HUDEP-2 (cell line): ENCODE measurements at regions not wholly inside any gene's neighbourhood (a gene's known extent, or its start where the extent isn't known, plus 50 kb on each side); places are given as distances from the start of the nearest gene placed in this dataset.
"Not testable (repeated sequence)": the region's sequence is repeated elsewhere in the genome, so short reads cannot be mapped to it uniquely, and the experiment has no call there.

Experiments
- DNase-seq, 76 experiments: peaks; one replicate each; lab custom pipeline; 2025; ENCODE audit not compliant: unreplicated experiment in 76 of 76; lab: John Stamatoyannopoulos, UW

DNA sequence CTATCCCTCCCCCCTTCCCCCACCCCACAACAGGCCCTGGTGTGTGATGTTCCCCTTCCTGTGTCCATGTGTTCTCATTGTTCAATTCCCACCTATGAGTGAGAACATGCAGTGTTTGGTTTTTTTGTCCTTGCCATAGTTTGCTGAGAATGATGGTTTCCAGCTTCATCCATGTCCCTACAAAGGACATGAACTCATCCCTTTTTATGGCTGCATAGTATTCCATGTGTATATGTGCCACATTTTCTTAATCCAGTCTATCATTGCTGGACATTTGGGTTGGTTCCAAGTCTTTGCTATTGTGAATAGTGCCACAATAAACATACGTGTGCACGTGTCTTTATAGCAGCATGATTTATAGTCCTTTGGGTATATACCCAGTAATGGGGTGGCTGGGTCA is 52.3 kb upstream of the MAN1A2 start:
- not testable (repeated sequence) for DNase-seq

DNA sequence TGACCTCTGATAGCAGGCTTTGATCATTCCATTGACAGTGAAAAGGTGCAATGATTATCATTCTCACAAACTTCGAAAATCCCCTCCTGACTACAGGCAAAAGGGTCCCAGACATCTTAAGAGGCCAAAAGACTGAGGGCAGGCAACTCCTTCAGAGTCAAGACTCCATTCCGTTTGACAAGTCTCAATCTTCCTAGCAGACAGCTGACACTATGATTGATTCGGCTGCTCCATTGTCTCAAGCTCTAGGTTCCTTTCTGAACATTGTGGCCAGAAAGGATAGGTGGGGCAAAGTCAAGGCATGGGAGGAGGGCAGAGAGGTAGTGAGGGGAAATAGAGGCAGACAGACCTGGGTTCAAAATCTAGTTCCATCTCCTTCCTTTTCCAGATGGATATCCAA is 53.7 kb upstream of the MAN1A2 start:
- DNase-seq: no peak

DNA sequence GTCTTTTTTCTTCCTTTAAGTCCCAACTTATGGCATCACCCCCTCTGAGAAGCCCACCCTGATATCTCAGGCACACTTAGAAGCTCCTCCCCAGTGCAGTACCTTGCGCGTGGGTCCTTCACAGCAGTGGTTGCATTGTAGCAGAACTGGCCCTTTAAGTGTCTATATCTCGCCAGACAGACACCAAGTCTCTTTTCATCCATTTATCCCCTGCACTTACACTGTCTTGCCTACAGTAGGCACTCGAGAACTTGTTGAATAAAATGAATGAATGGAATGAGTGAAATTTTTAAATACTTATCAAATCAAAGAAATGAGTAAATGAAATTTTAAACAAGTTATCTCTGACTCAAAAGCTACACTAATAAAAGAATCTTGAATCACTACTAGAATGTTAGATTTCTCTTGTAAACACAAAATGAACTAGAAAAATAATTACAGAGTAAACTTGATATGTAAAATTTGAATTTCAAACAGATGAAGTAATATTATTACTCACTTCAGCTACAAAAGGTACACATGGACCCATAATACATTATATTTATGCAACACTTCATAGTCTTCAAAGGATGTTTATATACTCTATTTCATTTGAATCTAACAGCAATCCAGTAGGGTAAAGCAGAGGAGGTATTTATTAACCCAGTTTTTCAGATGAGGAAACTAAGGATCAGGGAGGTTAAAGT is 54.7 kb upstream of the MAN1A2 start:
- peak in 13 of 76 experiments; percentile 4 to 33 (median 18) for DNase-seq

DNA sequence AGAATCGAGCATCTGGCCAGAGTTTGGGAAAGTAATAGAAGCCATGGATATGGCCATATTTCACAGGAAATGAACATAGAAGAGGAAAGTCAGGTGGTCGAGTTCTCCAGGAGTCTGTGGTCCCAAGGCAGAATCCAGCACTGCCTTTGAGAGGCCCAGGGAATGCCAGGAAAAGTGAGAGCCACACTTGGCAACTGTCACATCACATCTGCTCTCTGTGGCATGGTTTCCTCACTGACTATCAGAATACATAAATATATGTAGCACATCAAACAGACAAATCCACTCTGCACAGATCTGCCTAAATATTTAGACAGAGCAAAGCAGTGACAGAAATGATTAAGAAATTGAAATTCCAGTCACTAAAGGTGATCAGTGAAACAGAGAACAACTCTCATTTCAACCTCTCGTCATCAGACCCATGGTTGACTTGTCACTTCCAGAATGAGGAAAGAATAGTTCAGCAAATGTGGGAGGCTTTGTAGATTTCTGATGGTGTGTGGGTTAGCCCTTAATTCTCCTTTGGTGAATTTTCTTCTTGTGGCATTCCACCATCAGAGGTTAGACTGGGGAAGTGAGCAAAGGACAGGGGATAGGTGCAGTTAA is 58.8 kb upstream of the MAN1A2 start:
- DNase-seq: no peak

DNA sequence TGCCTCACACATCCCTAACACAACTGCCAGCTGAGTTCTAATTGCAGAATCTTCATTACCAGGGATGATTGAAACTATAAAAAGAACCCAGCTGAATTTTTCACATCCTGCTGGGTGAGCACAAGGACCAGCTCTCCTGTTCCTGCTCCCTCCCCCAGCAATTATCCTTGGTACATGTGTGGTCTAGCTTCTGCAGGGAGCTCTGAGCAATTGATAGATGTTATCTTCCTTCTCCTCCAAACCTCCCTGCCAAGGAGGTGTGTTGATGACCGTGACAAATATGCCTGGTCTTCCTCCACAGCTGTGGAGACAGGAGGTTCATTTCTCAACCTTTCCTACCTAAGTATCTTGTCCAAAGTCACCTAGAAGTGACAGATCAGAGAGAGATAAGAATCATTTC is 65.3 kb upstream of the MAN1A2 start:
- no peak for DNase-seq

DNA sequence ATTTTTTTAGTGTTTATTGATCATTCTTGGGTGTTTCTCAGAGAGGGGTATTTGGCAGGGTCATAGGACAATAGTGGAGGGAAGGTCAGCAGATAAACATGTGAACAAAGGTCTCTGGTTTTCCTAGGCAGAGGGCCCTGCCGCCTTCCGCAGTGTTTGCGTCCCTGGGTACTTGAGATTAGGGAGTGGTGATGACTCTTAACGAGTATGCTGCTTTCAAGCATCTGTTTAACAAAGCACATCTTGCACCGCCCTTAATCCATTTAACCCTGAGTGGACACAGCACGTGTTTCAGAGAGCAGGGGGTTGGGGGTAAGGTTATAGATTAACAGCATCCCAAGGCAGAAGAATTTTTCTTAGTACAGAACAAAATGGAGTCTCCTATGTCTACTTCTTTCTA is 67.1 kb upstream of the MAN1A2 start:
- DNase-seq: not testable (repeated sequence)

DNA sequence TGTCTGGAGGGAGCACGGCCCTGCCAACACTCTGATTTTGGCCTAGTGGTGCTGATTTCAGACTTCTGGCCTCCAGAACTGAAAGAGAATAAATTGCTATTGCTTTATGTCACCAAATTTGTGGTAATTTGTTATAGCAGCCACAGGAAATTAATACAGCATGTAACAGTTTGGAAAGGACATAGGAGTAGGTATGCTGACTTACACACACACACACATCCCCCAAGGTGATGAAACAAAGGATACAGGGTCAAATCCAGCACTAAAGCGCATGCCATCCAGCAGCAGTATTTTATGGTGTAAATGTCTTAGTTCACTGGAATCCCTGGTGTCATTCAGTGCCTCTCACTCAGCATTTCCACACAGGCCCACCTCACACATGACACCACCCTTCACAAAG is 72.2 kb upstream of the MAN1A2 start:
- no peak for DNase-seq

DNA sequence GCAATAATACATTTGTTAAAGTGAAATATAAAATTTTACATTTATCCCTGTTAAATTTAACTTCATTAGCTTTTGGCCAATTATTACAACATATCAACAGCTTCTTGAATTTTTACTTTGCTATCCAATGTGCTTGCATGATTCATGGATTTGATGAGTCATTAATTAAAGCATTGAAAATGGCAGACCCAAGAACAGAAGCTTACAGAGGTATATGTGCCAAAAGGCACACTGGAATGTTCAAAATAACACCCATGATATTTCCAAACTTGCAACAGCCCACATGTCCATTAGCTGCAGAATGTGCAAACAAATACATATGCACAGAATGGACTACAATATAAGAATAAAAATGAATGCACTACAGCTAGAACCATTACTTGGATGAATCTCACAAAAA is 76.4 kb upstream of the MAN1A2 start:
- DNase-seq: no peak

DNA sequence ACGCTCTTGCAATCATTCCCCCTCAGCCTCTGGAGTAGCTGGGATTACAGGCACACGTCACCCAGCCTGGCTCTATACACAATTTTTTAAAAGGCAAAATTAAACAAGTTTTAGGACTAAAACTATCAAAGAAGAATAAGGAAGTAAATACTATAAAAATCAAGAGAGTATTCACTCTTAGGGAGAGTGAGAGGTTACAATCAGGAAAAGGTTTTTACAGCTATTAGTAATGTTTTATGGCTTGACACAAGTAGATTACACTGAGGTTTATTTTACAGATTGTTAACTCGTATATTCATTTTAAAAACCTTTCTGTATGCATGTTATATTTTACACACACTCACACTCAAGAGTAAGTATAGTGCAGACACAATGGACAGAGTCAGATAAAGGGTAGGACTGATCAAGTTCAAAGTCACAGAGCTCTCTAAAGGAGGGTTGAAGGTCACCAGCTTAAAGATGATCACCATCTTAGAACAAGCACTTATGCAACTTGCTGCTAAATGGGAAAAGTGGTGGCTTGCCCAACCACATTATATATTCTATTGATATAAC is 77.9 kb upstream of the MAN1A2 start:
- no peak for DNase-seq

DNA sequence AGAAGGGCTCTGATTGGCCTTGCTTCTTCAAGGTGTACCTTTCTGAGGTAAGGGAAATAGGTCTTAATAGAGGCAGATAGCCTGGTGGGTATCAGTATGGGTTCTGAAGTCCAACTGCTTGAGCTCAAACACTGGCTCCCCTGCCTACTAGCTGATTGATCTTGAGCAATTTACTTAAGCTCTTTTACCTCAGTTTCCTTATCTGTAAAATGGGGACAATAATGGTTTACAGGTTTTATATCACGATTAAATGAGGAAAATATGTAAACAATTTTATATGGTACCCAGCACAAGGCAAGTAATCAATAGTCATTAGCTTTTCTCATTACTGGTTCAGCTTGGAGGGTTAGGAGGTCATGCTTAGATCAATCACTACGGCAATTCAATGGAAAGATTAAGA is 75.8 kb upstream of the VTCN1 start:
- DNase-seq: no peak

DNA sequence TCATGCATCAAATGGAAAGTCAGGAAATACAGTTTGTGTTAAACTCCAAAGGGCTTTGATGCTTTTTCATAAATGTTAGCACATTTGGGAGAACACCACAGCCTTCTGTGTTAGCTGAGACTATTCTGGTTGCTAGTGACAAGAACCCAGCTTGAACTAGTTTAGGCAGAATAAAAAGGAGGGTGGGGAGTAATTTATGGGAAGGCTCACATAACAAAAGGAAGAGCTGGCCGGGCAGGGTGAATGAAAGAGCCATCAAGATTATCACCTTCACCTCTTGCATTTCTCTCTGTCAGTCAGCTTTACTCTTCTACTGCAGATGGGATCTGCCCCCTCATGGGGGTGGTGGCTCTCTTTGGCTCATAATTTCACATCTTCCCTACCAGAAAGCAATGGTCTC is 75.4 kb upstream of the VTCN1 start:
- no peak for DNase-seq

DNA sequence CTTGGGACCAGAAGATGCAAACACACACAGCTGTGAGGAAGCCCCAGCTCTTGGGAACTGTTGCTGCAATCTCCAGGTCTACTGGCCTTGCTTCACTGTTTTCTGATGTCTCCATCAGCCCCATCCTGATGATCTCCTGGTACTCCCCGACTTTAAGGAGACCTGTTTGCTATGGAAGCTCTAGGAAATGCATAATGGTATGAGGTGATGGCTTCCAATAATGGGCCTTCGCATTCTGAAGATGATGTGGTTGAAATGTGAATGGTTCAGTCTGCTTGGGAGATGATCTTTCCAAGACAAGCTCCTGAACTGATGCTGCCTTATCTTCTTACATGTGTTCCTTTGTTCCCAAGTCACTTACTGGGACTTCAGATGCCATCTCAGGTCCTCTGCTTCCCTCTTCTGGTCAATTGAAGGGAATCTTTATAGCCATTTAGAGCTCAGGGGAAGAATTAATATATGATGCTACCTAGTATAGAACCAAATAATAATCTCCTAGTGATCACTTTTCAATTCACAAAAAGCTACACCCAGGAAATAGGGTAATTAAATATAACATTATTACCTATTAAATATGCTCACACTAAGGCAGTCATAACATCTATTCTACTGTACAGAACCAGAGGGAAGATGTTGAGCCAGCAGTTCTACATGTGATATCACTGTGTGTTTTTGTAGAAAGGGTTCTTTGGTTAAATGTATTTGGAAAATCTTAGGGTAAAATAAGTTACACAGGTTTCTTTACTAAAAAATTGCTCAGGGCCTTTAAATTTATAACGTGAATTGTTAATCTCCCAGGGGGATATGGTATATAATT is 73.9 kb upstream of the VTCN1 start:
- peak in 14 of 76 experiments; percentile 2 to 29 (median 8) for DNase-seq

DNA sequence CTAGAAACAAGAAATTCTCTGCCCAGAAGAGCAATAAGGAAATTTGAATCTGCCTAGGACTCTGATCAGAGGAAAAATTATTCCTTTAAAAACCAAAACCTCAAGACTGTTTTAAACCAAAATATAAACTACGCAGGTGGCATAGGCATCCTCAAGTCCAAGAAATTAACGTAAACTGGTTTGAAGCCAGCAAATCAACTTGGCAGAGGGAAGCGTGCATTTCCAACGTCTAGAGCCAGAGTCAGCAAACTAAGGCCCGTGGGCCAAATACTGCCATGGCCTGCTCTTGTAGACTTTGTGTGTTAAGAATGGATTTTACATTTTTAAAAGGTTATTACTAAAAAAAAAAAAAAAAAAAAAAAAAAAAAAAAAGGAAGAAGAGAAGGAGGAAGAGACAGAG is 67.8 kb upstream of the VTCN1 start:
- DNase-seq: no peak

DNA sequence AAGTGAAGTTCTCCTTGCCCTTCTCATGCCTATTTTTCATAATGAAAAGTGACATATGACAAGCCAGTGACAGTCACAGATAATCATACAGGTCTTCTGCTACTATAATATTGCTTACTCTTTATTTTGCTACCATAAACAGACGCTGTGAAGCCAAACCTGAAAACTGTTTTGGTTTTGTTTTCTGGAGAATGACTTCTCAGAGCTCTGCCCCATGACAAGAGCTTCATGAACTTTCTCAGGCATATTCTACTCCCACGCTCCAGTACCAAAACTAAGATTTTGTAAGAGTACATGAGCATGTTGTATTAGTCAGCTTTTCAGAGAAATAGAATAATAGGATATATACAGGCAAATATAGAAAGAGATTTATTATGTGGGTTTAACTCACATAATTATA is 64.3 kb upstream of the VTCN1 start:
- no peak for DNase-seq

DNA sequence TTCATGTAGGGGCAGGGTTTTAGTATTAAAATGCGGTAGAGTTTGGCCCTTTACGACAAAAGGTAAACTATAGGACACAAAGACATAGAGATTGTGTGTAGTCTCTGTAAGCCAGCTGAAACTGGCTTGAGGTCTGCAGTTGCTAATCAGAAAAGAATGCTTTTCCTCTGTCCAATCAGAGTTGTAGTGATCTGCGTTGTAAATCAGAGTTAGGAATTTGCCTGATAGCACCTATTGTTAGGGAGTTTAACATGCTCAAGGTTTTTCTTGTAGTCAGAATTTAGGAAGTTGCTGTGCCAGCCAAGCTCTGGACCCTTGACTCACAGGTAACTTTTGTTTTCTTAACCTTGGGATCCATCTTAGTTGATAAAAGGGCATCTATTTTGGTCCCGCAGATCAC is 61.2 kb upstream of the VTCN1 start:
- DNase-seq: no peak

DNA sequence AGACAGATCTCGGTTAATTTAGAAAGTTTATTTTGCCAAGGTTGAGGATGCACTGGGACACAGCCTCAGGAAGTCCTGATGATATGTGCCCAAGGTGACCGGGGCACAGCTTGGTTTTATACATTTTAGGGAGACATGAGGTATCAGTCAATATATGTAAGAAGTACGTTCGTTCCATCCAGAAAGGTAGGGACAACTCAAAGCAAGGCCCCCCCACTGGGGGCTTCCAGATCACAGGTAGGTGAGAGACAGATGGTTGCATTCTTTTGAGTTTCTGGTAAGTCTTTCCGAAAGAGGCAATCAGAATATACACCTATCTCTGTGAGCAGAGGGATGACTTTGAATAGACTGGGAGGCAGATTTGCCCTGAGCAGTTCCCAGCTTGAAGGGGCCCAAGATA is 60.4 kb upstream of the VTCN1 start:
- no peak for DNase-seq

DNA sequence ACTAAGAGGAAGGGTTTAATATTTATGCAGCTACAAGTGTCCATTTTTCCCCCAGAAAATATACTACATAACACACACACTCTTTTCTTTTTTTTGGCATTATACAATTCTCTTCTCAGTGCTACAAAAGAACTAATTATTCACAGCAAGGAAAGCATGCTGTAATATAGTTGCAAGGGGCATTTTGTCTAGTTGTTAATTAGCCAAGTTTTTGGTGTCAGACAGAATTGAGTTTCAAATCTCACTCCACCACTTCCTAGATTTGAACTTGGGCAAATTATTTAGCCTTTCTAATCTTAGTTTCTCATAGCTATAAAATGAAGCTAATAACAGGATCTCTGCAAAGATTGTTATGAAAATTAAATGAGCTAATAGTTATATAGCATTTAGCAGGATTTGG is 60.0 kb upstream of the VTCN1 start:
- no peak for DNase-seq

DNA sequence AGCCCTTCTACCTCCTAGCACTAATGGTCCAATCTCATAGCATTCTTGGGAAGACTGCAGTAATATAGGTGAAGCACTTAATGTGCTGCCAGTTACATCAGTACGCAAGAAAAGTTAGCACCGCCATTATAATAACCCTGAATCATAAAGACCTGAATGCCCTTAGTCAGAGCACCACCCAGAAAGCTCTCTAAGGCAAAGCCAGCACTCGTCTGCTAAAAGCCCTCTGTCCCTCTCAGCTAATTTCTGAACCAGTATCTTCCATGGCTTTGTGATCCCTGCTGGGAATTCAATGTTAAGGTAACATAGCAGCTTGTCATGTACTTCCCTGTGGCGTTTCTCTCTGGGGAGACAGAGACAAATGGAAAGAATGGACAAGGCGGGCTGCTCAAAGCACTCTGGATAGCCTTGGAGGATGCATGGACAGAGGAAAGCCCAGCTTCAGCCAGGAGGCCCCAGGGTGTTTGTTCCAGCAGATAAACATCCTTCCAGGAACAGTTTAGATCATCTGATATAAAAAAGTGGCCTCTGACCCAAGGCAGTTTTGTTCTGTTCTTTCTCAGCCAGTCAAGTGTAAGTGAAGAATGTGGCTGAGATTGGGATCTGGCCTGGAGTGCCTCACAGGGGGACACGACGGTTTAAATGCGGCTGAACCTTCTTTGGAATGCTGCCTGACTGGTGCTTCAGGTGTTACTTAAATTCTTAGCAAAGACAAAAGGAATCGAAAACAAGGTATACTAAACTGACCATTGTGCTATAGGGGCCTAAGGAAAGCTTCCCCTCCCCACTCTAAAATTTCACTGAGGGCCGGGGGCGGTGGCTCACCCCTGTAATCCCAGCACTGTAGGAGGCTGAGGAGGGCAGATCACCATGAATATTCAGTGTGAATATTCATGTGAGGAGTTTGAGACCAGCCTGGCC is 58.1 kb upstream of the VTCN1 start:
- DNase-seq: no peak

DNA sequence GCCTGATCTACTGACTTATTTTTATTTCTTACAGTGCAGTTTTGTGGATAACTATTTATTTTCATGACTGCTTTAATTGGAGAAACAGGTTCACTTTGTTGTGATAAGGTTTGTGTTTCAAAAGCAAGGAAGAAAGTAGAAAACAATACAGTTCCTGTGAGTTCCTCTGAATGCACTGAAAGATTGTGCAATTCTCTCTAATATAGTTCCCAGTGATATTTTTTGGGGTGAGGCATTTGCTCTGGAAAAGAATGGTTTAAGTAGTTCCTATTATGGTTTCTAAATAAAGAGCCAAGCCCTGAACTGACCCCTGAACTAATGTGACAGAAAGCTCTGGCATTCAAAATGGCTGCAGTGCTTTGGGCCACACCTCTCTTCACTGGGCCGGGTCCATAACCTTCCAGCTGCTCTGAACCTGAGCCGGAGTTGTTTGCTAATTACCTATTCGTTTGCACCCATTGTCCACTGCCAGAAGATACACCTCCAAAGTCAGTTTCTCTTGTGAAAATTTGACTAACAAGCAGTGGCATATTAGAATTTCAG is 56.6 kb upstream of the VTCN1 start:
- DNase-seq: no peak

DNA sequence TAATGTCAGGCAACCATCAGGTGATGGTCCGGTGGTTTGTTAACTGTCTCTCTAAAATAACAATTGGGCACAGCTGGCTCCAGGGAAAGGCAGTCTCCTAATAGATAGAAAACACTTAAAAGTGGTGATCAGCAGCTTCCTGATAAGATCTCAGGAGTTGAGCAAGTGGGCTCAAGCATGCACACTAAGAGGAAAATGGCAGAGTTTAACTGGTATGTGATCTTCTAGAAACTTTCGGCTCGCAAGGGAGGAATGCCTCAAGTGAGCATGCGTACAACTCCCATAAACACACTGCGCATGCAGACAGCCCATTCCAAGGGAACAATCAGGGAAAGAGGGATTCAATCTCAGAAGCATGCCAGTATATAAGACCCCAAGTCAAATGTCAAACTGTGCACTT is 52.2 kb upstream of the VTCN1 start:
- DNase-seq: no peak
